Lower lobe of right lung (tissue), 2 donors: ENCODE measurements at regions not wholly inside any gene's neighbourhood (a gene's known extent, or its start where the extent isn't known, plus 50 kb on each side); places are given as distances from the start of the nearest gene placed in this dataset.

Source experiments
- ATAC-seq, 2 donors: fragments of 200-7000 bp; cut with Tn5 transposase; one replicate each; pipeline ENCODE4 v1.9.1; 2020 to 2022; ENCODE audit warnings: mild to moderate bottlenecking in 2 of 2, moderate library complexity in 2 of 2
- DNase-seq: peaks from one replicate; pipeline ENCODE4 v3.0.0-alpha.2; 2020
- H3K27ac ChIP-seq: fragments of 200-600 bp; one replicate; pipeline ENCODE4 v1.8.0; 2022
- H3K27me3 ChIP-seq: fragments of 200-600 bp; one replicate; pipeline ENCODE4 v1.8.0; 2022; ENCODE audit warnings: low read depth
- H3K36me3 ChIP-seq: fragments of 200-600 bp; one replicate; pipeline ENCODE4 v1.8.0; 2022; ENCODE audit warnings: mild to moderate bottlenecking
- H3K4me1 ChIP-seq: fragments of 200-600 bp; one replicate; pipeline ENCODE4 v1.8.0; 2022
- H3K4me3 ChIP-seq: fragments of 200-600 bp; one replicate; pipeline ENCODE4 v1.8.0; 2022; ENCODE audit warnings: mild to moderate bottlenecking
- H3K9me3 ChIP-seq: fragments of 200-600 bp; one replicate; pipeline ENCODE4 v1.8.0; 2022
- intact Hi-C: fragments of 100-400 bp; cut with DNase I; formaldehyde crosslinking; loops from one replicate; pipeline ENCODE4 v1.11.0; 2022
- TF ChIP-seq, protein P1 (sequence below): fragments of 200-600 bp; IDR thresholded peaks from one replicate; pipeline ENCODE4 v1.8.0; 2022; ENCODE audit warnings: antibody characterized with exemption, mild to moderate bottlenecking
- donor health status: DM: no; HTN: yes; CAD: no; lungs with severe emphysema.

DNA sequence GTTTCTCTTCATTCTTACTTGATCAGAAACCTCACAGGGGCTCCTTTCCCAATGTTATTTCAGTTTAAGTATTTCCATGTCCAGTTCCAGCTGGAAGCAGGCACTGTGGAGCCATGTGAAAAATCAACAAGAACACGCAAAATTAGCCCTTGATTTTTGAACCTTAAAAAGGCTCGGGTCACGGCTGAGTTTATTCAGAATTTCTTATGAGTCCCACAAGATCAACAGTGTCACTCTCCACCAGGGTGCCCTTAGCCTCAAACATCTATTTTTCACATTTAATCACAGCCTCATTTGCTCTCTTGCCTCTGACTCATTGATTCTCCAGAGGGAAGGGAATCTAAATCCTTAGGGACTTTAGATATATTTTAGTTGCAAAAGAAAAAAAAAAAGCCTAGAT is 157.7 kb upstream of the AVPR1A start:
- H3K9me3 ChIP-seq, result peaks cover 7% of the 10 kb centered on the region
- H3K27me3 ChIP-seq, result no peaks in the 10 kb centered on the region
- TF ChIP-seq, protein P1, sequence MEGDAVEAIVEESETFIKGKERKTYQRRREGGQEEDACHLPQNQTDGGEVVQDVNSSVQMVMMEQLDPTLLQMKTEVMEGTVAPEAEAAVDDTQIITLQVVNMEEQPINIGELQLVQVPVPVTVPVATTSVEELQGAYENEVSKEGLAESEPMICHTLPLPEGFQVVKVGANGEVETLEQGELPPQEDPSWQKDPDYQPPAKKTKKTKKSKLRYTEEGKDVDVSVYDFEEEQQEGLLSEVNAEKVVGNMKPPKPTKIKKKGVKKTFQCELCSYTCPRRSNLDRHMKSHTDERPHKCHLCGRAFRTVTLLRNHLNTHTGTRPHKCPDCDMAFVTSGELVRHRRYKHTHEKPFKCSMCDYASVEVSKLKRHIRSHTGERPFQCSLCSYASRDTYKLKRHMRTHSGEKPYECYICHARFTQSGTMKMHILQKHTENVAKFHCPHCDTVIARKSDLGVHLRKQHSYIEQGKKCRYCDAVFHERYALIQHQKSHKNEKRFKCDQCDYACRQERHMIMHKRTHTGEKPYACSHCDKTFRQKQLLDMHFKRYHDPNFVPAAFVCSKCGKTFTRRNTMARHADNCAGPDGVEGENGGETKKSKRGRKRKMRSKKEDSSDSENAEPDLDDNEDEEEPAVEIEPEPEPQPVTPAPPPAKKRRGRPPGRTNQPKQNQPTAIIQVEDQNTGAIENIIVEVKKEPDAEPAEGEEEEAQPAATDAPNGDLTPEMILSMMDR, result no peak
- intact Hi-C loops, result no loop called here
- no peak overlapping the region for H3K4me3 ChIP-seq
- no peaks in the 10 kb centered on the region for H3K36me3 ChIP-seq
- DNase-seq (no peak), ATAC-seq (no peak)
- no peak overlapping the region for H3K27ac ChIP-seq
- no peaks in the 10 kb centered on the region for H3K4me1 ChIP-seq

DNA sequence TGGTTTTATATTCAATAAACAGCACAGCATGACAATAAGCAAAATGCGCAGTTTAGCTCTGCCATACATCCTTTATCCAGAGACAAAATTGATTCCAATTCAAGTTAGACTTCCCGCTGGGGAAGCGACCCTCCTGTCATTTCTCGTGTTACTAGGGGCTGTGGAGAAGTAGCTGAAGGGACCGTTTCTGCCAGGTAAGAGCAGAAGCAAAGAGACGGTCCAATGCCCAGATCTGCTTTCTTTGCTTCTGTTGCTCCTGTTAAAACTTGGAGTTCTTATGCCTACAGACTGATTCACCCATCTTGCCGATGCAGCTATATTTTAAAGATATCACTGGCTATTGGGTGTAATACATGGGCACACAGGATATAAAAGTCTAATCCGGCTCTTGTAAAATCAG is 156.8 kb upstream of the AVPR1A start:
- Histone ChIP-seq H3K27ac (no peak overlapping the region), H3K4me3 (no peak overlapping the region), H3K9me3 (peaks cover 7% of the 10 kb centered on the region), H3K27me3 (no peaks in the 10 kb centered on the region), H3K4me1 (no peaks in the 10 kb centered on the region), H3K36me3 (no peaks in the 10 kb centered on the region)
- DNase-seq, result no peak
- ATAC-seq, result no peak
- intact Hi-C loops, result no loop called here
- TF ChIP-seq, protein P1, result no peak

DNA sequence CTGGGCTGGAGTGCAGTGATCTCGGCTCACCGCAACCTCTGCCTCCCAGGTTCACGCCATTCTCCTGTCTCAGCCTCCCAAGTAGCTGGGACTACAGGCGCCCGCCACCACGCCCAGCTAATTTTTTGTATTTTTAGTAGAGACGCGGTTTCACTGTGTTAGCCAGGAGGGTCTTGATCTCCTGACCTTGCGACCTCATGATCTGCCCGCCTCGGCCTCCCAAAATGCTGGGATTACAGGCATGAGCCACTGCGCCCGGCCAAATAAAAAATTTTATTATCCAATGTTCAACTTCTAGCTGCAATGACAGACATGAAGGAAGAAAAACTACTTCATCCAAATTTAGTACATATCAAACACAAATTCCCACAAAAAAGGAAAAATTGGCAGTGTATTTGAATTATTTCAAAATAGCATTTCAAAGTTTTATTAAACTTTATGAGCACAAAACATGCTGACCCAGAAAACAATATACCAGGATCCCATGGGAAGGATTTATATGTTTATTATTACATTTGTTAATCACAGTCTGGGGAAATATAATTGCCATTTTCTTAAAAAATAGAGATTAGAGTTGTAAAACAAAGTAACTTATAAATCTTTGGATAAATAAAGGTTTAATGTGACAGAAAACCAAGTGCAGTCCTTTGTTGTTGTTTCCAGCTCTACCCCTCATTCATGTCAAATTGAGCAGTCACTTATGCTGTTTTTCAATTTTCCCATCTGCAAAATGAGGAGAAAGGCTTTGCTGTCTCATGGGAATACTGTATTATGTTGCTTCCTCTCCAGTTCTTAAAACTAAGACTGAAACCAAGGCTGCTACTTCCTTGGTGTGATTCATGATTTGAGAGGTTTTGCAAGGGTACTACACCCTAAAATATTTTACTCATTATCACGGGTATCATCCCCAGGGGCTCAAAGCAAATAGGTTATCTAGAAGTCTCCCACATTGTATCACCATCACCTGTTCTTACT is 155.2 kb upstream of the AVPR1A start:
- TF ChIP-seq, protein P1, result no peak
- DNase-seq (no peak), ATAC-seq (no peak)
- Histone ChIP-seq H3K36me3 (no peaks in the 10 kb centered on the region), H3K4me3 (no peak overlapping the region), H3K27ac (no peak overlapping the region), H3K27me3 (no peaks in the 10 kb centered on the region), H3K4me1 (no peaks in the 10 kb centered on the region), H3K9me3 (peaks cover 7% of the 10 kb centered on the region)
- intact Hi-C loops, result no loop called here

DNA sequence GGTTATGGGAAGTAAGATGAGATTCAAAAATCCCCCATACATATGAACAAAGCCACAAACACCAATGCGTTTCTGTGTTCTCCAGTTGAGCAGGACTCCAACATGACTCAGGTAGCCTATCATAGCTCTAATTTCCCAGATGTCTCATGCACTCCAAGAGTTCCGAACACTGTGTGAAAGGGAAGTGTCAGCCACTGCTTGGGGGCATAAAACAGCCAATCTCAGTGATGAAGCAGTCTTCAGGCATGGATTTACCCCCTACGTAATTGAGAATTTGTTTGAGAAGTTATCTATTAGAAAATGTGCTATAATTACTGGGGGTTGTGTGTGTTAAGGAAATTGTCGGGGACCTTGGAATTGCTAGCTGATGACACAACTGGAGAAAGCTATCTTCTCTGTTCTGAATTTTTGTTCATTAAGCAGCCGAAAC is 153.9 kb upstream of the AVPR1A start:
- intact Hi-C loops, result no loop called here
- ATAC-seq (no peak), DNase-seq (no peak)
- Histone ChIP-seq H3K27ac (no peak overlapping the region), H3K27me3 (no peaks in the 10 kb centered on the region), H3K4me3 (no peak overlapping the region), H3K9me3 (peaks cover under 1% of the 10 kb centered on the region), H3K4me1 (no peaks in the 10 kb centered on the region), H3K36me3 (no peaks in the 10 kb centered on the region)
- TF ChIP-seq, protein P1, result no peak

DNA sequence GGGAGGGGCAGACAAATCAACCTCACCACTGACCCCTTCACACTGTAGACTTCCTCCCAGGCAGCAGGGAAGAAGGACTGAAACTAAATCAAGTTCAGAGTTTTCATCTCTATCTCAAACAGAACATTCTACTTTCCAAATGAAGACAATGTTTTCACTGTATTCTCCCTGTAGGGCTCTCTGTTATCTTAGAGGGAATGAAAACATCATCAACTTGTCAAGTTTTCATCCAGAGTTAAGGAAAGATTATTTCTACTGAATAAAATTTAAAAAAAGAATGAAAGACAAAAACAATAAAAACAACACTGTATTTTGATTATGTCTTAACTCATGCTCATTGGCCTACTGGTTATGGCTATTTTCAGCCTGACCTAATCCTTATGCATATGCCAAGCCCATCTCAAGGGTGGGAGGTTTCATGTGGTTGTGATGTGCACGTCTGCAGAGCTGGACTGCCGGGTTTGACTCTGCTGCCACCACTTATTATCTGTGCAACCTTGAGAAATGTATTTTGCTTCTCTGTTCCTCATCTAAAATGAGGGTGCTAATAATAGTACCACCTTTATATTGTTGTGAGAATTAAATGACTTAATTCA is 152.0 kb upstream of the AVPR1A start:
- Histone ChIP-seq H3K36me3 (no peaks in the 10 kb centered on the region), H3K27ac (no peak overlapping the region), H3K9me3 (no peaks in the 10 kb centered on the region), H3K27me3 (no peaks in the 10 kb centered on the region), H3K4me1 (no peaks in the 10 kb centered on the region), H3K4me3 (no peak overlapping the region)
- TF ChIP-seq, protein P1, result no peak
- DNase-seq (no peak), ATAC-seq (no peak)
- intact Hi-C loops, result no loop called here
